ENCODE measurements at regions not wholly inside any gene's neighbourhood (a gene's known extent, or its start where the extent isn't known, plus 50 kb on each side); places are given as distances from the start of the nearest gene placed in this dataset.

- TF ChIP-seq POLR2A (IDR thresholded peaks at IDR 0.05) (no peak), POLR2AphosphoS5 (IDR thresholded peaks at IDR 0.05) (no peak), CTCF (IDR thresholded peaks at IDR 0.05) (no peak)
Measured at GRCh38 chr15:77901251-77901881, 176.1 kb downstream of the TBC1D2B start.
